NCI-H446 treated with DMSO at 0.1 percent for 48 hours (cell line): ENCODE measurements at regions not wholly inside any gene's neighbourhood (a gene's known extent, or its start where the extent isn't known, plus 50 kb on each side); places are given as distances from the start of the nearest gene placed in this dataset.
"Not testable (repeated sequence)": the region's sequence is repeated elsewhere in the genome, so short reads cannot be mapped to it uniquely, and the experiment has no call there.

Experiments
- DNase-seq: peaks from one replicate; lab custom pipeline; 2025; lab: John Stamatoyannopoulos, UW

GRCh38 chr13:50745542-50746115 is 97.9 kb downstream of the DLEU7 start:
- no peak for DNase-seq

- no peak for DNase-seq
Measured at GRCh38 chr13:50747737-50748350, 95.6 kb downstream of the DLEU7 start.

GRCh38 chr13:50753221-50753620 is 90.3 kb downstream of the DLEU7 start:
- not testable (repeated sequence) for DNase-seq

GRCh38 chr13:50755862-50756685 is 87.4 kb downstream of the DLEU7 start:
- peak; percentile 1 for DNase-seq

GRCh38 chr13:50757008-50757407 is 86.5 kb downstream of the DLEU7 start:
- DNase-seq = no peak

GRCh38 chr13:50758796-50759195 is 84.7 kb downstream of the DLEU7 start:
- no peak for DNase-seq

GRCh38 chr13:50760751-50761150 is 82.7 kb downstream of the DLEU7 start:
- DNase-seq = no peak

- no peak for DNase-seq
Measured at GRCh38 chr13:50761406-50761805, 82.1 kb downstream of the DLEU7 start.

GRCh38 chr13:50762969-50763567 is 80.4 kb downstream of the DLEU7 start:
- no peak for DNase-seq

- peak; percentile 40 for DNase-seq
Measured at GRCh38 chr13:50766013-50766412, 77.5 kb downstream of the DLEU7 start.

GRCh38 chr13:50766695-50767094 is 76.8 kb downstream of the DLEU7 start:
- DNase-seq = no peak

- not testable (repeated sequence) for DNase-seq
Measured at GRCh38 chr13:50772881-50773280, 70.6 kb downstream of the DLEU7 start.
